ENCODE measurements at regions not wholly inside any gene's neighbourhood (a gene's known extent, or its start where the extent isn't known, plus 50 kb on each side); places are given as distances from the start of the nearest gene placed in this dataset.

DNA sequence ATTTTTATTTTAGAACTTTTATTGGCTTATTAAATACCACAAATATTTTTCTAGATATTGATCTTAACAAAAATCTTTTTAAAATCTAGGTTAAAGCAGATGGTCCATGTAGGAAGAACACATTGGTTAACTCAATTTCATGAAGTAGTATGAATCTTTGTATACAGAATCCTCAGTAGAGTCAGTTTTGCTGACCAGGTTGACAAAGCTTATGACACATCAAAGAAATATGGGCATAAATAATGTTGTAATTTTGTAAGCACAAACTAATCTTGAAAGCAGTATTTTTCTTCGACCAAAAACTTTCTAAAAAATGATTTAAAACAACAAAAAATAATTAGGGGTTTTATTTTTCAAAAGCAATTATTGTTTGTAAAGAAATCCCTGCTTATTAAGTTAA is 479.3 kb upstream of the PCDH10 start:
- TF ChIP-seq, protein P1, sequence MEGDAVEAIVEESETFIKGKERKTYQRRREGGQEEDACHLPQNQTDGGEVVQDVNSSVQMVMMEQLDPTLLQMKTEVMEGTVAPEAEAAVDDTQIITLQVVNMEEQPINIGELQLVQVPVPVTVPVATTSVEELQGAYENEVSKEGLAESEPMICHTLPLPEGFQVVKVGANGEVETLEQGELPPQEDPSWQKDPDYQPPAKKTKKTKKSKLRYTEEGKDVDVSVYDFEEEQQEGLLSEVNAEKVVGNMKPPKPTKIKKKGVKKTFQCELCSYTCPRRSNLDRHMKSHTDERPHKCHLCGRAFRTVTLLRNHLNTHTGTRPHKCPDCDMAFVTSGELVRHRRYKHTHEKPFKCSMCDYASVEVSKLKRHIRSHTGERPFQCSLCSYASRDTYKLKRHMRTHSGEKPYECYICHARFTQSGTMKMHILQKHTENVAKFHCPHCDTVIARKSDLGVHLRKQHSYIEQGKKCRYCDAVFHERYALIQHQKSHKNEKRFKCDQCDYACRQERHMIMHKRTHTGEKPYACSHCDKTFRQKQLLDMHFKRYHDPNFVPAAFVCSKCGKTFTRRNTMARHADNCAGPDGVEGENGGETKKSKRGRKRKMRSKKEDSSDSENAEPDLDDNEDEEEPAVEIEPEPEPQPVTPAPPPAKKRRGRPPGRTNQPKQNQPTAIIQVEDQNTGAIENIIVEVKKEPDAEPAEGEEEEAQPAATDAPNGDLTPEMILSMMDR (IDR thresholded peaks at IDR 0.05; ENCODE audit: unreplicated experiment), result no peak
- no peaks in the 10 kb centered on the region for H3K27me3 Mint-ChIP-seq (ENCODE audit: unreplicated experiment)
- H3K4me1 Mint-ChIP-seq (ENCODE audit: unreplicated experiment), result no peaks in the 10 kb centered on the region
- no peak overlapping the region for H3K4me3 Mint-ChIP-seq (ENCODE audit: unreplicated experiment)
- no peak overlapping the region for H3K27ac Mint-ChIP-seq (ENCODE audit: unreplicated experiment)
- H3K36me3 Mint-ChIP-seq (ENCODE audit: low read depth, unreplicated experiment), result no peaks in the 10 kb centered on the region
- H3K9me3 Mint-ChIP-seq (ENCODE audit: unreplicated experiment), result no peaks in the 10 kb centered on the region
- no peak for DNase-seq (ENCODE audit: low spot score)

DNA sequence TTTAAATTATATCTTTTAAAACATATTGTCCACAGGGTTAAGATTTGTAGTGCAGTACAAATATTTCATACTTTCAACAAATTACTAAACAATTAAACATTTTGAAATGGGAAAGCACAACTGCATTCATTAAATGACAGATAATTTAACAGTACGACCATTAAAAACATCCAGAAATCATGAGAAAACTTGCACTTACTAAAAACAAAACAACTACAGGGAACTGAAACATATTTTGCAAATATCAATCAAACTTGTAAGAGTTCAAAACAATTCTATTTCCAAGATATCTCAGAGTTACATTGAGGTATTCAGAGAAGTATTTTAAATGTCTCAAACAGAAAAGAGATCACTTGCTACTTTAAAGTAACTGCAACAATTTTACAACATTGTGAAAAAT is 478.5 kb upstream of the PCDH10 start:
- H3K4me1 Mint-ChIP-seq (ENCODE audit: unreplicated experiment), result no peaks in the 10 kb centered on the region
- TF ChIP-seq, protein P1 (IDR thresholded peaks at IDR 0.05; ENCODE audit: unreplicated experiment), result no peak
- H3K27me3 Mint-ChIP-seq (ENCODE audit: unreplicated experiment), result no peaks in the 10 kb centered on the region
- H3K36me3 Mint-ChIP-seq (ENCODE audit: low read depth, unreplicated experiment), result no peaks in the 10 kb centered on the region
- H3K27ac Mint-ChIP-seq (ENCODE audit: unreplicated experiment), result no peak overlapping the region
- no peak for DNase-seq (ENCODE audit: low spot score)
- no peak overlapping the region for H3K4me3 Mint-ChIP-seq (ENCODE audit: unreplicated experiment)
- no peaks in the 10 kb centered on the region for H3K9me3 Mint-ChIP-seq (ENCODE audit: unreplicated experiment)

DNA sequence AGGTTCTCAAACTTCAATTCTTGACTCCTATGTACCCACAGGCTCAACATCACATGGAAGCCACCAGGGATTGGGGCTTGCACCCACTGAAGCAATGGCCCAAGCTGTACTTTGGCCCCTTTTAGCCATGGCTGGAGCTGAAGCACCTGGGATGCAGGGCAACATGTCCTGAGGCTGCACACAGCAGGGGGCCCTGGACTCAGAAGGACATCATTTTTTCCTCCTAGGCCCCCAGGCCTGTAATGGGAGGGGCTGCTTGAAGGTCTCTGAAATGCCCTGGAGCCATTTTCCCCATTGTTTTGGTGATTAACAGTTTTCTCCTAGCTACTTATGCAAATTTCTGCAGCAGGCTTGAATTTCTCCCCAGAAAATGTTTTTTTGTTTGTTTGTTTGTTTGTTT is 465.1 kb upstream of the PCDH10 start:
- DNase-seq (ENCODE audit: low spot score), result no peak
- H3K27ac Mint-ChIP-seq (ENCODE audit: unreplicated experiment), result no peak overlapping the region

DNA sequence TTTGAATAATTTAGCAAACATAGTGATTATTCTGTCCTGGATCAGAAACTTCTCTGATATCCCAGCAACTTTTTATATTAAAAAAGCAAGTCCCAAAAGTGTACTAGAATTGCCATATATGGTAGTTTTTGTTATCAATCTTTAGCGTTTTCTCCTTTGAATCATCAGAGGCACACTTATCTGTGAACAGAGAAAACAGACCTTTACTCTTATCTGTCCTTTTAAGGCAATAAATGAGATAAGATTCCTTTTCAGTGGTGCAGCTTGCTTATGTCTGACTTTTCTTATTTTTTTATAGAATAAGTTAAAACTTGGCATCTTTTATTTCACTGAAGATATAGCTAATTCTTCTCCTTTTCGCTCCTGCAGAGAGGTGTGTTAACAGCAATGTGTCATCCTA is 458.1 kb upstream of the PCDH10 start:
- no peak for DNase-seq (ENCODE audit: low spot score)
- no peak overlapping the region for H3K27ac Mint-ChIP-seq (ENCODE audit: unreplicated experiment)
- no peaks in the 10 kb centered on the region for H3K36me3 Mint-ChIP-seq (ENCODE audit: low read depth, unreplicated experiment)
- H3K4me1 Mint-ChIP-seq (ENCODE audit: unreplicated experiment), result no peaks in the 10 kb centered on the region
- TF ChIP-seq, protein P1 (IDR thresholded peaks at IDR 0.05; ENCODE audit: unreplicated experiment), result no peak
- peaks cover 3% of the 10 kb centered on the region for H3K9me3 Mint-ChIP-seq (ENCODE audit: unreplicated experiment)
- H3K27me3 Mint-ChIP-seq (ENCODE audit: unreplicated experiment), result peaks cover 2% of the 10 kb centered on the region
- no peak overlapping the region for H3K4me3 Mint-ChIP-seq (ENCODE audit: unreplicated experiment)

More for the DNA sequence above, 465.1 kb upstream of the PCDH10 start:
- Mint-ChIP-seq H3K27me3 (ENCODE audit: unreplicated experiment) (no peaks in the 10 kb centered on the region), H3K4me3 (ENCODE audit: unreplicated experiment) (no peak overlapping the region), H3K36me3 (ENCODE audit: low read depth, unreplicated experiment) (peaks cover 7% of the 10 kb centered on the region), H3K9me3 (ENCODE audit: unreplicated experiment) (peaks cover 14% of the 10 kb centered on the region), H3K4me1 (ENCODE audit: unreplicated experiment) (no peaks in the 10 kb centered on the region)
- TF ChIP-seq, protein P1 (IDR thresholded peaks at IDR 0.05; ENCODE audit: unreplicated experiment), result no peak

DNA sequence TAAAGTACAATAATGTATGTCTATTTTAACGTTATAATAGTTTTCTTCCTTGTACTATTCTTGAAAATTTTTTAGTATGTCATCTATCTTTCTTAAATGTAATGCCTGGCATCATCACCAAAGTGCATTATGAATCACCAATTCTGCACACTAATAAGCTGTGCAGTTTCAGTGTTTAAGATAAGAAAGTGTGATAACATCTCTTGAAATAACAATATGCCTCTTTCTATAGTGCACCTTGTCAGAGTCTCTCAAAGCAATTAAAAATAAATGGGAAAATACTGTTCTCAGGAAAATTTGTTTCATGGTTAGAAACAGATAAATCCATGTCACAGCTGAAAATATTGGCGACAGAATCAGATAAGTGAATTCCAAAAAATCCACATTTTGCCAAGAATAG is 457.4 kb upstream of the PCDH10 start:
- peaks cover 2% of the 10 kb centered on the region for H3K27me3 Mint-ChIP-seq (ENCODE audit: unreplicated experiment)
- no peaks in the 10 kb centered on the region for H3K36me3 Mint-ChIP-seq (ENCODE audit: low read depth, unreplicated experiment)
- peaks cover 3% of the 10 kb centered on the region for H3K9me3 Mint-ChIP-seq (ENCODE audit: unreplicated experiment)
- H3K4me1 Mint-ChIP-seq (ENCODE audit: unreplicated experiment), result no peaks in the 10 kb centered on the region
- TF ChIP-seq, protein P1 (IDR thresholded peaks at IDR 0.05; ENCODE audit: unreplicated experiment), result no peak
- DNase-seq (ENCODE audit: low spot score), result no peak
- H3K4me3 Mint-ChIP-seq (ENCODE audit: unreplicated experiment), result no peak overlapping the region
- no peak overlapping the region for H3K27ac Mint-ChIP-seq (ENCODE audit: unreplicated experiment)
